Ishikawa (cell line): ENCODE measurements at regions not wholly inside any gene's neighbourhood (a gene's known extent, or its start where the extent isn't known, plus 50 kb on each side); places are given as distances from the start of the nearest gene placed in this dataset.

Experiments used
- CEBPB ChIP-seq: IDR thresholded peaks from 2 replicates; pipeline ENCODE4 v1.6.1; 2012
- CREB1 ChIP-seq: IDR thresholded peaks from 2 replicates; pipeline ENCODE4 v1.6.1; 2012; ENCODE audit warnings: low read depth
- EGR1 ChIP-seq: IDR thresholded peaks from 2 replicates; pipeline ENCODE4 v1.6.1; 2012
- EP300 ChIP-seq: IDR thresholded peaks from 2 replicates; pipeline ENCODE4 v1.6.1; 2012; ENCODE audit warnings: borderline replicate concordance
- FOXM1 ChIP-seq: IDR thresholded peaks from 2 replicates; pipeline ENCODE4 v1.6.1; 2012; ENCODE audit warnings: low read depth, borderline replicate concordance
- MAX ChIP-seq: IDR thresholded peaks from 2 replicates; pipeline ENCODE4 v1.6.1; 2012
- NFIC ChIP-seq: IDR thresholded peaks from 2 replicates; pipeline ENCODE4 v1.6.1; 2012
- RAD21 ChIP-seq: IDR thresholded peaks from 2 replicates; pipeline ENCODE4 v1.6.1; 2012; ENCODE audit warnings: low read depth
- TAF1 ChIP-seq: IDR thresholded peaks from 2 replicates; pipeline ENCODE4 v1.6.1; 2012; ENCODE audit warnings: low read depth, mild to moderate bottlenecking
- TCF12 ChIP-seq: IDR thresholded peaks from 2 replicates; pipeline ENCODE4 v1.6.1; 2012; ENCODE audit warnings: low read depth
- TEAD4 ChIP-seq: IDR thresholded peaks from 2 replicates; pipeline ENCODE4 v1.6.1; 2012
- USF1 ChIP-seq: IDR thresholded peaks from 2 replicates; pipeline ENCODE4 v1.6.1; 2012
- YY1 ChIP-seq: IDR thresholded peaks from 2 replicates; pipeline ENCODE4 v1.6.1; 2012; ENCODE audit warnings: low read depth
- ZBTB7A ChIP-seq: IDR thresholded peaks from 2 replicates; pipeline ENCODE4 v1.6.1; 2012; ENCODE audit warnings: low read depth
- TF ChIP-seq, protein P1 (sequence below): IDR thresholded peaks from 2 replicates; pipeline ENCODE4 v1.6.1; 2012; ENCODE audit warnings: low read depth, mild to moderate bottlenecking

GRCh38 chr14:53696217-53696965 lies 260.2 kb downstream of the BMP4 start:
- TF ChIP-seq TEAD4 (no peak), CREB1 (no peak), RAD21 (no peak), TCF12 (no peak), FOXM1 (no peak), YY1 (no peak), NFIC (no peak), EGR1 (no peak), USF1 (no peak), ZBTB7A (no peak), MAX (no peak), CEBPB (no peak), EP300 (no peak), TAF1 (no peak)
- TF ChIP-seq, protein P1, sequence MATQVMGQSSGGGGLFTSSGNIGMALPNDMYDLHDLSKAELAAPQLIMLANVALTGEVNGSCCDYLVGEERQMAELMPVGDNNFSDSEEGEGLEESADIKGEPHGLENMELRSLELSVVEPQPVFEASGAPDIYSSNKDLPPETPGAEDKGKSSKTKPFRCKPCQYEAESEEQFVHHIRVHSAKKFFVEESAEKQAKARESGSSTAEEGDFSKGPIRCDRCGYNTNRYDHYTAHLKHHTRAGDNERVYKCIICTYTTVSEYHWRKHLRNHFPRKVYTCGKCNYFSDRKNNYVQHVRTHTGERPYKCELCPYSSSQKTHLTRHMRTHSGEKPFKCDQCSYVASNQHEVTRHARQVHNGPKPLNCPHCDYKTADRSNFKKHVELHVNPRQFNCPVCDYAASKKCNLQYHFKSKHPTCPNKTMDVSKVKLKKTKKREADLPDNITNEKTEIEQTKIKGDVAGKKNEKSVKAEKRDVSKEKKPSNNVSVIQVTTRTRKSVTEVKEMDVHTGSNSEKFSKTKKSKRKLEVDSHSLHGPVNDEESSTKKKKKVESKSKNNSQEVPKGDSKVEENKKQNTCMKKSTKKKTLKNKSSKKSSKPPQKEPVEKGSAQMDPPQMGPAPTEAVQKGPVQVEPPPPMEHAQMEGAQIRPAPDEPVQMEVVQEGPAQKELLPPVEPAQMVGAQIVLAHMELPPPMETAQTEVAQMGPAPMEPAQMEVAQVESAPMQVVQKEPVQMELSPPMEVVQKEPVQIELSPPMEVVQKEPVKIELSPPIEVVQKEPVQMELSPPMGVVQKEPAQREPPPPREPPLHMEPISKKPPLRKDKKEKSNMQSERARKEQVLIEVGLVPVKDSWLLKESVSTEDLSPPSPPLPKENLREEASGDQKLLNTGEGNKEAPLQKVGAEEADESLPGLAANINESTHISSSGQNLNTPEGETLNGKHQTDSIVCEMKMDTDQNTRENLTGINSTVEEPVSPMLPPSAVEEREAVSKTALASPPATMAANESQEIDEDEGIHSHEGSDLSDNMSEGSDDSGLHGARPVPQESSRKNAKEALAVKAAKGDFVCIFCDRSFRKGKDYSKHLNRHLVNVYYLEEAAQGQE, result no peak

GRCh38 chr14:53695692-53696214 lies 260.9 kb downstream of the BMP4 start:
- TF ChIP-seq FOXM1 (no peak), NFIC (no peak), CREB1 (no peak), ZBTB7A (no peak), YY1 (no peak), TCF12 (no peak), CEBPB (no peak), TAF1 (no peak), TEAD4 (no peak), RAD21 (no peak), USF1 (no peak), MAX (no peak), EGR1 (no peak), EP300 (no peak)
- TF ChIP-seq, protein P1, result no peak

DNA sequence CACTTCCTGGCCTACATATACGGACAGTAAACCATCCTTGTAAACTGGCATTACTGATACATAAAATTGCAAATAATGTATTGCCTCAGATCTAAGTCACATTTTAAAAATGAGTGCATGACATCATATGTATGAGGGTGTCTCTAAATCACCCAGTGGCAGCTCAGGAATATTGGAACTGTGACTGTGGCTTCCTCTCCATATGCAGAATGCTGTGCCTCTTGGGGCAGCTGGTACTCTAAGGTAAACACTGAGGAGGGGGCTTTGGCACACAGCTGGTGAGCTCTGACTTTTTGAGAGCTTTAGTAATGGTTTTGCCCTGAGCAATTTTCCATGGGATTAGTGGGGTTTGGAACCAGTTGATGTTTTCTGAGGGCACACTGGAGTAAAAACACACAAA lies 263.7 kb downstream of the BMP4 start:
- TF ChIP-seq CEBPB (no peak), RAD21 (no peak), USF1 (no peak), TCF12 (no peak), NFIC (no peak), CREB1 (no peak), FOXM1 (no peak), EGR1 (no peak), ZBTB7A (no peak), YY1 (no peak), MAX (no peak), EP300 (no peak), TEAD4 (no peak), TAF1 (no peak)
- TF ChIP-seq, protein P1, result no peak
